ENCODE measurements at regions not wholly inside any gene's neighbourhood (a gene's known extent, or its start where the extent isn't known, plus 50 kb on each side); places are given as distances from the start of the nearest gene placed in this dataset.

DNA sequence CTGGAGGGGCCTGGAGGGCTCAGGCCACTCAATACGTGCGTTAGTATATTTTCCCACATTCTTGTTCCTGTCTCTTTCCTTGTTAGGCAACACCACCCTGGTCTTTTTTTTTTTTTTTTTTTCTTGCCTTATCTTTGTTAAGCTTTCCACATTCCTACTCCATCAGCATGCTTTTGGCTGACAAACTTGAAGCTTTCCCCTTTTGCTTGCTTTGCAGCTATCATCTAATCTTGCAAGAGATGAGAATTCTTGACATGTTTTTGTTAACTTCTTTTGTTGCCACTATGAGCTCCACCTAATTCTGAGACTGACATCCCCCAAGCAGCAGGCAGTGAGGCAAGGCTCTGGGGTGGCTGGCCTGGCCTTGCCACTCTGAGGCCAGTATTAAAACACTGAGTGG is 52.5 kb upstream of the NRP1 start:
- no peaks in the 10 kb centered on the region for H3K9me3 ChIP-seq (ENCODE audit: low read length)
- H3K4me1 ChIP-seq (ENCODE audit: insufficient read depth, low read length, severe bottlenecking): no peaks in the 10 kb centered on the region
- no peak overlapping the region for H3K4me2 ChIP-seq (ENCODE audit: low read length)
- H3K27me3 ChIP-seq (ENCODE audit: insufficient read depth, low read length): no peaks in the 10 kb centered on the region
- no peak overlapping the region for H3K4me3 ChIP-seq (ENCODE audit: low read depth, low read length, poor library complexity, severe bottlenecking)
- no peak overlapping the region for H3K27ac ChIP-seq (ENCODE audit: low read depth, low read length, poor library complexity, severe bottlenecking)
- no peaks in the 10 kb centered on the region for H3F3A ChIP-seq (ENCODE audit: insufficient read depth, low read length)
- no peaks in the 10 kb centered on the region for H3K36me3 ChIP-seq (ENCODE audit: insufficient read depth, low read length)
- TF ChIP-seq, protein P1, sequence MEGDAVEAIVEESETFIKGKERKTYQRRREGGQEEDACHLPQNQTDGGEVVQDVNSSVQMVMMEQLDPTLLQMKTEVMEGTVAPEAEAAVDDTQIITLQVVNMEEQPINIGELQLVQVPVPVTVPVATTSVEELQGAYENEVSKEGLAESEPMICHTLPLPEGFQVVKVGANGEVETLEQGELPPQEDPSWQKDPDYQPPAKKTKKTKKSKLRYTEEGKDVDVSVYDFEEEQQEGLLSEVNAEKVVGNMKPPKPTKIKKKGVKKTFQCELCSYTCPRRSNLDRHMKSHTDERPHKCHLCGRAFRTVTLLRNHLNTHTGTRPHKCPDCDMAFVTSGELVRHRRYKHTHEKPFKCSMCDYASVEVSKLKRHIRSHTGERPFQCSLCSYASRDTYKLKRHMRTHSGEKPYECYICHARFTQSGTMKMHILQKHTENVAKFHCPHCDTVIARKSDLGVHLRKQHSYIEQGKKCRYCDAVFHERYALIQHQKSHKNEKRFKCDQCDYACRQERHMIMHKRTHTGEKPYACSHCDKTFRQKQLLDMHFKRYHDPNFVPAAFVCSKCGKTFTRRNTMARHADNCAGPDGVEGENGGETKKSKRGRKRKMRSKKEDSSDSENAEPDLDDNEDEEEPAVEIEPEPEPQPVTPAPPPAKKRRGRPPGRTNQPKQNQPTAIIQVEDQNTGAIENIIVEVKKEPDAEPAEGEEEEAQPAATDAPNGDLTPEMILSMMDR (IDR thresholded peaks at IDR 0.05; ENCODE audit: low read length): no peak
- TF ChIP-seq EZH2 (IDR thresholded peaks at IDR 0.05; ENCODE audit: borderline replicate concordance, low read length): no peak
- no peaks in the 10 kb centered on the region for H4K20me1 ChIP-seq (ENCODE audit: insufficient read depth, low read length)
- H2AFZ ChIP-seq (ENCODE audit: low read length): no peak overlapping the region
- H3K79me2 ChIP-seq (ENCODE audit: insufficient read depth, low read length): no peaks in the 10 kb centered on the region
- H3K9ac ChIP-seq (ENCODE audit: low read length): no peak overlapping the region
- H3K9me2 ChIP-seq (ENCODE audit: low read depth, low read length): no peaks in the 10 kb centered on the region

DNA sequence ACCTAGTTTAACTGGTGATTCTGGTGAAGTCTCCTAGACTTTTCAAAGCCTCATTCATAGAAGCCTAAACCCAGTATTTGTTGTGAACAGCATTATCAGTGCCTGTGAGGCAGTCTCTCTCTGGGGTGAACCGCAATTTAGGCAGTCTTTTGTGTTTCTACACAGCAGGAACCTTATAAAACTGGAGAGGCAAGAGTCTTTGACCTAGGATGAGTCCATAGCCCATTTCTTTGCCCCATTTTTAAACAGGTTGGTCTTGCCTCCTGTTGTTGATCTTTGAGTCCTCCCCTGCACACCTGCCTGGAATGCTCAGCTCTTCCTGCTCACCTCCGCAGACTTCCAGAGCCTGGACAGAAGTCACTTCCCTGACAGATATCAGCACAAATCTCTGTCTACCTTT is 51.2 kb upstream of the NRP1 start:
- Histone ChIP-seq H3F3A (ENCODE audit: insufficient read depth, low read length) (no peaks in the 10 kb centered on the region), H3K9ac (ENCODE audit: low read length) (no peak overlapping the region), H3K36me3 (ENCODE audit: insufficient read depth, low read length) (no peaks in the 10 kb centered on the region), H3K4me2 (ENCODE audit: low read length) (no peak overlapping the region), H3K27me3 (ENCODE audit: insufficient read depth, low read length) (no peaks in the 10 kb centered on the region), H3K4me3 (ENCODE audit: low read depth, low read length, poor library complexity, severe bottlenecking) (no peak overlapping the region), H3K9me2 (ENCODE audit: low read depth, low read length) (no peaks in the 10 kb centered on the region), H3K79me2 (ENCODE audit: insufficient read depth, low read length) (no peaks in the 10 kb centered on the region), H3K4me1 (ENCODE audit: insufficient read depth, low read length, severe bottlenecking) (no peaks in the 10 kb centered on the region), H3K27ac (ENCODE audit: low read depth, low read length, poor library complexity, severe bottlenecking) (no peak overlapping the region), H3K9me3 (ENCODE audit: low read length) (no peaks in the 10 kb centered on the region), H4K20me1 (ENCODE audit: insufficient read depth, low read length) (no peaks in the 10 kb centered on the region), H2AFZ (ENCODE audit: low read length) (no peak overlapping the region)
- TF ChIP-seq EZH2 (IDR thresholded peaks at IDR 0.05; ENCODE audit: borderline replicate concordance, low read length): no peak
- TF ChIP-seq, protein P1 (IDR thresholded peaks at IDR 0.05; ENCODE audit: low read length): no peak

DNA sequence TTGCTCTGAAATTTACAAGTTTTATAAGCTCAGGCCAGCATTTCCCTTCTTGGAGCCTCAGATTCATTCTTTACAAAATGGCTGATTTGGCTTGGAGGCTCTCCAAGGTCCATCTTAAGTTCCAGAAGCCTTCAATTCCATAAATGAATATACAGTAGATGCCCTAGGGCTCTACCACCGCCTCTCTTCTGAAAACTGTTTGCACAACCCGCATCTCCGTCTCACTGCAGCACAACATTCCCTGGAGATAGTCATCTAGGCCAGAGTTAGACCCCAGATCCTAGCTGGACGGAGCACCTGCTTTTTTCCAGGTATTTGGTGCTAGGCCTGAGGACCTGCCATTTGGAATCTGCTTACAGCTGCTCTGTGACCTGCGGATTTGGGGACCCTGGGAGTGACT is 50.5 kb upstream of the NRP1 start:
- no peak for TF ChIP-seq EZH2 (IDR thresholded peaks at IDR 0.05; ENCODE audit: borderline replicate concordance, low read length)
- TF ChIP-seq, protein P1 (IDR thresholded peaks at IDR 0.05; ENCODE audit: low read length): no peak
- no peaks in the 10 kb centered on the region for H3K27me3 ChIP-seq (ENCODE audit: insufficient read depth, low read length)
- H2AFZ ChIP-seq (ENCODE audit: low read length): no peak overlapping the region

More for the DNA sequence above, 50.5 kb upstream of the NRP1 start:
- H3K9me2 ChIP-seq (ENCODE audit: low read depth, low read length): no peaks in the 10 kb centered on the region
- no peaks in the 10 kb centered on the region for H3F3A ChIP-seq (ENCODE audit: insufficient read depth, low read length)
- H3K36me3 ChIP-seq (ENCODE audit: insufficient read depth, low read length): no peaks in the 10 kb centered on the region
- no peaks in the 10 kb centered on the region for H3K79me2 ChIP-seq (ENCODE audit: insufficient read depth, low read length)
- no peaks in the 10 kb centered on the region for H4K20me1 ChIP-seq (ENCODE audit: insufficient read depth, low read length)
- no peaks in the 10 kb centered on the region for H3K4me1 ChIP-seq (ENCODE audit: insufficient read depth, low read length, severe bottlenecking)
- H3K4me3 ChIP-seq (ENCODE audit: low read depth, low read length, poor library complexity, severe bottlenecking): no peak overlapping the region
- no peak overlapping the region for H3K9ac ChIP-seq (ENCODE audit: low read length)
- no peak overlapping the region for H3K27ac ChIP-seq (ENCODE audit: low read depth, low read length, poor library complexity, severe bottlenecking)
- no peak overlapping the region for H3K4me2 ChIP-seq (ENCODE audit: low read length)
- no peaks in the 10 kb centered on the region for H3K9me3 ChIP-seq (ENCODE audit: low read length)

All from OCI-LY1 (cell line).